Brain microvascular endothelial cell (primary cell): ENCODE measurements at regions not wholly inside any gene's neighbourhood (a gene's known extent, or its start where the extent isn't known, plus 50 kb on each side); places are given as distances from the start of the nearest gene placed in this dataset.

Experiments
- DNase-seq: peaks from one replicate; pipeline ENCODE4 v3.0.0-alpha.2; 2020
- H3K27ac ChIP-seq: fragments of 250-450 bp; sonication (Bioruptor Pico); 2 replicates; pipeline ENCODE4 v1.5.1; 2020; ENCODE audit warnings: mild to moderate bottlenecking, moderate library complexity
- H3K27me3 ChIP-seq: fragments of 250-450 bp; sonication (Bioruptor Pico); replicated peaks from 2 replicates; pipeline ENCODE4 v1.5.1; 2020; ENCODE audit warnings: mild to moderate bottlenecking
- H3K36me3 ChIP-seq: fragments of 250-450 bp; sonication (Bioruptor Pico); replicated peaks from 2 replicates; pipeline ENCODE4 v1.5.1; 2020; ENCODE audit warnings: mild to moderate bottlenecking
- H3K4me3 ChIP-seq: 2 replicates; pipeline ENCODE4 v1.5.1; 2011; ENCODE audit warnings: low read depth, mild to moderate bottlenecking, control low read depth, low read length, moderate library complexity
- CTCF ChIP-seq: IDR thresholded peaks from 2 replicates; pipeline ENCODE4 v1.5.1; 2011; ENCODE audit warnings: low read depth, mild to moderate bottlenecking, moderate library complexity, low read length, control low read depth, inconsistent platforms; ENCODE audit errors: missing control alignments
- in situ Hi-C: cut with HindIII; loops from 2 replicates; pipeline ENCODE4 v1.10.0; 2017; ENCODE audit warnings: low sequenced_read_pairs, low pct_ligation_motif_present

- H3K4me3 ChIP-seq = no peak overlapping the region
- H3K27me3 ChIP-seq = peaks cover 21% of the 10 kb centered on the region
- H3K36me3 ChIP-seq = no peaks in the 10 kb centered on the region
- no peak overlapping the region for H3K27ac ChIP-seq
- no peak for TF ChIP-seq CTCF
- DNase-seq = no peak
- in situ Hi-C loops = no loop called here
Measured at GRCh38 chr22:22751043-22751603, 106.7 kb downstream of the GGTLC2 start.

GRCh38 chr22:22752199-22752555 is 107.8 kb downstream of the GGTLC2 start:
- TF ChIP-seq CTCF = no peak
- no peak overlapping the region for H3K4me3 ChIP-seq
- H3K27ac ChIP-seq = no peak overlapping the region
- H3K36me3 ChIP-seq = no peaks in the 10 kb centered on the region
- H3K27me3 ChIP-seq = peaks cover 21% of the 10 kb centered on the region
- in situ Hi-C loops = no loop called here
- DNase-seq = no peak

GRCh38 chr22:22752556-22753477 is 108.4 kb downstream of the GGTLC2 start:
- Histone ChIP-seq H3K36me3 (no peaks in the 10 kb centered on the region), H3K4me3 (no peak overlapping the region), H3K27me3 (peaks cover 21% of the 10 kb centered on the region), H3K27ac (no peak overlapping the region)
- in situ Hi-C loops = no loop called here
- no peak for TF ChIP-seq CTCF
- no peak for DNase-seq

- in situ Hi-C loops = no loop called here
- H3K27ac ChIP-seq = no peak overlapping the region
- no peak overlapping the region for H3K4me3 ChIP-seq
- TF ChIP-seq CTCF = peak; percentile 86
- no peaks in the 10 kb centered on the region for H3K36me3 ChIP-seq
- H3K27me3 ChIP-seq = peaks cover 21% of the 10 kb centered on the region
- peak; percentile 12 for DNase-seq
Measured at GRCh38 chr22:22753526-22754267, 109.3 kb downstream of the GGTLC2 start.

GRCh38 chr22:22754268-22754657 is 109.8 kb downstream of the GGTLC2 start:
- Histone ChIP-seq H3K27ac (no peak overlapping the region), H3K27me3 (peaks cover 19% of the 10 kb centered on the region), H3K36me3 (no peaks in the 10 kb centered on the region), H3K4me3 (no peak overlapping the region)
- in situ Hi-C loops = no loop called here
- TF ChIP-seq CTCF = no peak
- no peak for DNase-seq
